HEK293 (cell line): ENCODE measurements at regions not wholly inside any gene's neighbourhood (a gene's known extent, or its start where the extent isn't known, plus 50 kb on each side); places are given as distances from the start of the nearest gene placed in this dataset.

Experiments used
- CTCF ChIP-seq: fragments of 450-650 bp; formaldehyde crosslinking; IDR thresholded peaks from 2 replicates; pipeline ENCODE4 v1.5.1; 2016; ENCODE audit warnings: missing biosample characterization, missing genetic modification characterization
- KLF1 ChIP-seq: fragments of 450-650 bp; formaldehyde crosslinking; IDR thresholded peaks from 2 replicates; pipeline ENCODE4 v1.5.1; 2016; ENCODE audit warnings: missing biosample characterization, missing genetic modification characterization
- YY1 ChIP-seq: fragments of 450-650 bp; formaldehyde crosslinking; IDR thresholded peaks from 2 replicates; pipeline ENCODE4 v1.5.1; 2018; ENCODE audit warnings: missing biosample characterization, missing genetic modification characterization
- ZNF157 ChIP-seq: fragments of 450-650 bp; formaldehyde crosslinking; IDR thresholded peaks from 2 replicates; pipeline ENCODE4 v1.5.1; 2016; ENCODE audit warnings: missing biosample characterization, missing genetic modification characterization

- TF ChIP-seq KLF1 (no peak), CTCF (no peak), YY1 (tag by site-specific recombination) (no peak), ZNF157 (tag by site-specific recombination) (no peak)
These were observed 318.3 kb upstream of the WWC1 start for GRCh38 chr5:167973126-167973525.
